IMR-90 (cell line): ENCODE measurements at regions not wholly inside any gene's neighbourhood (a gene's known extent, or its start where the extent isn't known, plus 50 kb on each side); places are given as distances from the start of the nearest gene placed in this dataset.

Source experiments
- BHLHE40 ChIP-seq: fragments of 150-350 bp; IDR thresholded peaks from 2 replicates; pipeline ENCODE4 v1.6.1; 2016; ENCODE audit warnings: mild to moderate bottlenecking, low read depth, low read length
- CEBPB ChIP-seq: IDR thresholded peaks from 2 replicates; pipeline ENCODE4 v1.6.1; 2012; ENCODE audit warnings: low read depth, low read length, improper control_type of control experiment
- FOS ChIP-seq: fragments of 150-350 bp; IDR thresholded peaks from 2 replicates; pipeline ENCODE4 v1.6.1; 2016; ENCODE audit warnings: low read depth, low read length
- MAFK ChIP-seq: IDR thresholded peaks from 2 replicates; pipeline ENCODE4 v1.6.1; 2012; ENCODE audit warnings: low read depth, low read length, improper control_type of control experiment
- MAZ ChIP-seq: IDR thresholded peaks from 2 replicates; pipeline ENCODE4 v1.6.1; 2012; ENCODE audit warnings: low read depth, mild to moderate bottlenecking, low read length, improper control_type of control experiment, moderate library complexity, borderline replicate concordance
- MXI1 ChIP-seq: IDR thresholded peaks from 2 replicates; pipeline ENCODE4 v1.6.1; 2012; ENCODE audit warnings: low read depth, mild to moderate bottlenecking, low read length, moderate library complexity, borderline replicate concordance
- NFE2L2 ChIP-seq: fragments of 150-350 bp; IDR thresholded peaks from 2 replicates; pipeline ENCODE4 v1.6.1; 2016; ENCODE audit warnings: low read depth, mild to moderate bottlenecking, low read length
- POLR2A ChIP-seq: IDR thresholded peaks from 2 replicates; pipeline ENCODE4 v1.6.1; 2012; ENCODE audit warnings: mild to moderate bottlenecking, low read depth, low read length
- RAD21 ChIP-seq: IDR thresholded peaks from 2 replicates; pipeline ENCODE4 v1.6.1; 2012; ENCODE audit warnings: low read length, improper control_type of control experiment
- RFX5 ChIP-seq: IDR thresholded peaks from 2 replicates; pipeline ENCODE4 v1.8.0; 2012; ENCODE audit warnings: low read depth, mild to moderate bottlenecking, low read length, moderate library complexity
- SMC3 ChIP-seq: fragments of 150-350 bp; IDR thresholded peaks from 2 replicates; pipeline ENCODE4 v1.6.1; 2016; ENCODE audit warnings: low read depth, mild to moderate bottlenecking, antibody characterized with exemption, low read length, moderate library complexity
- USF2 ChIP-seq: fragments of 150-350 bp; IDR thresholded peaks from 2 replicates; pipeline ENCODE4 v1.6.1; 2017; ENCODE audit warnings: mild to moderate bottlenecking, antibody characterized with exemption, low read length, low read depth
- TF ChIP-seq, protein P1 (sequence below): conservative IDR thresholded peaks from 2 replicates; pipeline ENCODE4 v1.5.1; 2012; ENCODE audit warnings: mild to moderate bottlenecking, low read depth, low read length, improper control_type of control experiment

- TF ChIP-seq, protein P1, sequence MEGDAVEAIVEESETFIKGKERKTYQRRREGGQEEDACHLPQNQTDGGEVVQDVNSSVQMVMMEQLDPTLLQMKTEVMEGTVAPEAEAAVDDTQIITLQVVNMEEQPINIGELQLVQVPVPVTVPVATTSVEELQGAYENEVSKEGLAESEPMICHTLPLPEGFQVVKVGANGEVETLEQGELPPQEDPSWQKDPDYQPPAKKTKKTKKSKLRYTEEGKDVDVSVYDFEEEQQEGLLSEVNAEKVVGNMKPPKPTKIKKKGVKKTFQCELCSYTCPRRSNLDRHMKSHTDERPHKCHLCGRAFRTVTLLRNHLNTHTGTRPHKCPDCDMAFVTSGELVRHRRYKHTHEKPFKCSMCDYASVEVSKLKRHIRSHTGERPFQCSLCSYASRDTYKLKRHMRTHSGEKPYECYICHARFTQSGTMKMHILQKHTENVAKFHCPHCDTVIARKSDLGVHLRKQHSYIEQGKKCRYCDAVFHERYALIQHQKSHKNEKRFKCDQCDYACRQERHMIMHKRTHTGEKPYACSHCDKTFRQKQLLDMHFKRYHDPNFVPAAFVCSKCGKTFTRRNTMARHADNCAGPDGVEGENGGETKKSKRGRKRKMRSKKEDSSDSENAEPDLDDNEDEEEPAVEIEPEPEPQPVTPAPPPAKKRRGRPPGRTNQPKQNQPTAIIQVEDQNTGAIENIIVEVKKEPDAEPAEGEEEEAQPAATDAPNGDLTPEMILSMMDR: no peak
- TF ChIP-seq POLR2A: no peak
- no peak for TF ChIP-seq MAZ
- no peak for TF ChIP-seq USF2
- TF ChIP-seq RFX5: no peak
- no peak for TF ChIP-seq BHLHE40
- no peak for TF ChIP-seq RAD21
- no peak for TF ChIP-seq SMC3
- no peak for TF ChIP-seq MXI1
- no peak for TF ChIP-seq FOS
- TF ChIP-seq NFE2L2: no peak
- TF ChIP-seq CEBPB: no peak
- no peak for TF ChIP-seq MAFK
These were observed 403.1 kb upstream of the WWC1 start for GRCh38 chr5:167888393-167888792.
